IPS-NIHi7 (cell line): ENCODE measurements at regions not wholly inside any gene's neighbourhood (a gene's known extent, or its start where the extent isn't known, plus 50 kb on each side); places are given as distances from the start of the nearest gene placed in this dataset.
"Not testable (repeated sequence)": the region's sequence is repeated elsewhere in the genome, so short reads cannot be mapped to it uniquely, and the experiment has no call there.

Source experiments
- DNase-seq: peaks from one replicate; pipeline ENCODE4 v3.0.0; 2012; ENCODE audit warnings: mixed read lengths; ENCODE audit errors: extremely low spot score

DNA sequence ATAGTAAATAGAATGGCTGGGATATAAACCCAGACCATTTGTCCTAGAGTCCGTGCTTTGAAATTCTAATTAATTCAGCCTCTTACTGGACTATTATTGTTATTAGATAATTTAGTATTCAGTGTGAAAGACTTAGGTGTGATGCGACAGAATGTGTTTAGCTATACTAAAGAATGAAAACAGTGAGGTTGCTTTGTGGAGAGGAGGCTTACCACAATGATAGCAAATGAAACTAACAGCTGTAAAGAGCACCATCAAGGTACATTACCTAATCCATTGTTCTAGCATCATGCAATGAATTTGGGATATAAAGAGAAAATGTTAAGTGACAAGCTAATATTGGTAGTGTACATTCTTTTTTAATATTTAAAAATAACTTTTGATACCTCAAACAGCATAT, 911.1 kb downstream of the KCNT2 start:
- no peak for DNase-seq

DNA sequence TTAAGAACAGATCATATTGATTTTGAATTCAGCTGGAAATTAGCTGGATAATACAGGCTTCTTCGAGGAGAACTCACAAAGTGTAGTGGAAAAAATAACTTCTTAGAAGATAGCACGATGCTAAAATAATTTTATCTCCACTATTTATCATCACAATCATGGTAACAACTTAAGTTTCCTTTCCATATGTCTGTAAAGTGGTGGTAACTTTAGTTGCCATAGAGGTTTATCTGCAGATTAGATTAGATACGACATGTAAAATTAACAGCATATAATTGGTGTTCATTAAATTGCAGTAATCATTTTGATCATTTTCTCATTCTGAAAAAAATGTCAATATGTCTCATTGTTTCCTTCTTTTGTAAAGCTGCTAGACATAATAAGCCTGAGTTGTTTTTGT, 921.5 kb downstream of the KCNT2 start:
- no peak for DNase-seq

DNA sequence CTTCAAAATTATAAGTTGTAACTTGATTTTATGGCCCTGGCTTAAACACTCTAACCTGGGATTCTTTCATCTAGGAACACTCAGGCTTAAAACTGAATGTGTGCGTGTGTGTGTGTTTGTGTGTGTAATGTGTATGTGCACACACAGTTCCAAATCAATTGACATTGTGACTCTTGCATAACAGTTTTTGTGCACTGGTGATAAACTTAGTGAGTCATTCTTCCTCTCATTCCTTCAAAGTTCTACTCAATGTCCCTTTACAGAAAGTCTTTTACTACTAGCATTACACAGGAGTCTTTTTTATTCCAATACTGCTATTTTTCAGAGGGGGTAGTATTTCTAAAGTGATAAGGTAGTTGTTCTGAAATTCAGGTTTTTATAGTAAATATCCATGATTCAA, 943.6 kb downstream of the KCNT2 start:
- no peak for DNase-seq

DNA sequence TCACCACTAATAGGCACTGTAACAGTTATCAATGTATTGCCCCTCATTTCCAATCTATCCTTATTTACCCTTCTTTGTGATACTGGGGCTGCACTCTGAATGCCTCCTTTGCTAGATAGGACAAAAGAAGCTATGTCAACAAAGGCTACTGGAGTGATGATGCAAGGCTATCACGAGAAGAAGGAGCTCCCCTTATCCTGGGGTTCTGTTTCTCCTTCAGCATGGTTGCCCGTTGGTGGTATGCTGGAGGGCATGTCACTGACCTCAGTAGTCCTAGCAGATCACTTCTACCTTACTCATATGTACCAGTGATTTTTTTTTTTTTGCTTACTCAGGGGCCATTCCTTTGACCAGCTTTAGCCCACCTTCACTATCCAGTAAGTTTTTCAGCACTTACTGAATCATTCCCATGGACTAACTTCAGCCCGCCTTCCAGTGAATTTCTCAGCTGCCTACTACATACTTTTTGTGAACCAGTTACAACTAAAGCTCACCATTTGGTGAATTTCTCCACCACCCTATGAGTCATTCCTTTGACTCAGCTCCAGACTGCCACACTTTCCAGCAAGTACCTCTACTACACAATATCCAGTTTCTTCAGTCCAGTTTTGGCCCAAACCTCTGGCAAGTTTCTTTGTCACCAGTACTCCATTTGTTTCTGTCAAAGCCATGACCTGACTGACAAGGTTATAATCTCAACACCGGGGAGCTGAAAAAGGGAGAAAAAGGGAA, 944.5 kb downstream of the KCNT2 start:
- no peak for DNase-seq

DNA sequence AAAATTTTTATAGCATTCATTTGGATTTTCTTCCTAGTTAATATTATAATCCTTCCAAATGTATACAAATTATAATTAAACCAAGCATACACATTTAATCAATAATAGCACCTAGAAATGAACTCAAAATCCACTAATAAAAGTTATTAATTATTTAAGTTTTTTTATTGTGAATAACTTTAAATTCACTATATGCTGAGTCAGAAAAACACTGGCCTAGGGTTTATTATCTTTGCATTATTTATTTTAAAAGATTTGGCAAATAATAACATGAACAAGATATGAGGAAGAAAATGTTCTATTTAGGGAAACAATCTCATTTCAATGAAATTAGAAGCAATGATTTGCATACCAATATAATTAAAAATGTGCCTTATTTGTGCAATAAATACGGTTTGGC, 951.5 kb downstream of the KCNT2 start:
- no peak for DNase-seq

DNA sequence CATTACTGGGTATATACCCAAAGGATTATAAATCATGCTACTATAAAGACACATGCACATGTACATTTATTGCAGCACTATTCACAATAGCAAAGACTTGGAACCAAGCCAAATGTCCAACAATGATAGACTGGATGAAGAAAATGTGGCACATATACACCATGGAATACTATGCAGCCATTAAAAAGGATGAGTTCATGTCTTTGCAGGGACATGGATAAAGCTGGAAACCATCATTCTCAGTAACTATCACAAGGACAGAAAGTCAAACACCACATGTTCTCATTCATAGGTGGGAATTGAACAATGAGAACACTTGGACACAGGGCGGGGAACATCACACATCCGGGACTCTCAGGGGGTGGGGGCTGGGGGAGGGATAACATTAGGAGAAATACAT, 959.4 kb downstream of the KCNT2 start:
- DNase-seq = not testable (repeated sequence)

DNA sequence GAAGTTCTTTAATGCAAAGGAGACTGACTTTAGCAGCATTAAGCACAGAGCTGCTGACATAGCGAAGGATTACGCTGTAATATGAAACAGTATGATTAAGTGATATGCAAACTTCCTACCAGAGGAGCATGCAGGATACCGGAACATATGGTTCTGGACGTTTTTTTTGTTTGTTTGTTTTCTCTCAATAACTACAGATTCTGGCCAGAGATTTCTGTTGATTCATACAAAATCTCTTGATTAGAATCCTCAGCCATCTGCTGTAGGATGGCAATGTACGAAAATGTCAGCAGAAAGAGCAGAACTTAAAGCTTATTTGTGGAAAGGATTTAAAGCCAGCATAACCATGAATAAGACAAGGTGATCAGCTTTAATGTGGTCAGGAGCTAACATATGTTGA, 970.7 kb downstream of the KCNT2 start:
- DNase-seq = no peak

DNA sequence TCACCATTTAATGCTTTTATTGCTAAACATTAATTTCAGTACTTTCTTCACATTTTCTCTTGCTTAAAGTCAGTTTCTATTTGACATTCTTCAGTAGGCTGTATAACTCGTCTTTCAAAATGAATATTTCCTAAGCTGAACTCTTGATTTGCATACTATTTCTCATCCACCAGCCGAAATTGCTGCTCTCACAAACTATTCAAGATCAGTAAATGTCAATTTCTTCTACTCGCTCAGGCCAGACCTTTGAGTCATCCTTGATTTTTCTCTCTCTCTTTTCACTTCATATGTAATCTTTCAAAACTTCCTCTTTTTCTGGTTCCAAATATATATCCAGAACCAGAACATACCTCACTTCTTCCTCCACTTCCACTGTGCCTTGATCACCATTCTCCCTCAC, 990.0 kb downstream of the KCNT2 start:
- no peak for DNase-seq

DNA sequence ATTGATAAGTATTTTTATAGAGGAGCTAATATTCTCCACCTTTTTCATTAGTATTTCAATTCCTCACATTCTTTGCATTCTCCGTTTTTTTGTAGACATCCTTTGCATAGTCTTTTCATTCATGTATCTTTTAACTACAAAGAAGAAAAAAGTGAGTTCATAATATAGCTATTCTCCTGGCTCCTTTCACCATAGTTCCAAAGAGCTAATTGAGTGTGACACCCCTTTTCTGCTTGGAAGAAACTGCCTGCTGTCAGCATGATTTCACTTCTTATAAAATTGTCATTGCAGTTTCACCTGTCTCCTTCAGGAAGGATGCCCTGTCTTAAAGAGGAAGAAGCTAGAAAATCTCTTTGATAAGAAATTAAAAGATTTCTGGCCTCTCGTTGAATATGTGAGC, 991.1 kb downstream of the KCNT2 start:
- DNase-seq = no peak

DNA sequence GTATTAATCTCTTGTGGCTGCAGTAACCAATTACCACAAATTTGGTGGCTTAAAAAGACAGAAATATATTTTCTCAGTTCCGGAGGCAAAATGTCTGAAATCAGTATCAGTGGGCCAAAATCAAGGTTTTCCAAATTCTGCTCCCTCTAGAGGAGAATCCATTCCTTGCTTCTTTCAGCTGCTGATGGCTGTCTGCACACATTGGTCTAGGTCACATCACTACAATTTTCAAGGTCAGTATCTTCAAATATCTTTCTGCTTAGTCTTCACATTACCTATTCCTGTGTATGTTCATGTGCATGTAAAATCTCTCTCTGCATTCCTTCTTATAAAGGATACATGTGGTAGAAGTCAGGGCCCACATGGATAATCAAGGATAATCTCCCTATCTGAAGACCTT, 999.4 kb downstream of the KCNT2 start:
- DNase-seq = peak; percentile 16

DNA sequence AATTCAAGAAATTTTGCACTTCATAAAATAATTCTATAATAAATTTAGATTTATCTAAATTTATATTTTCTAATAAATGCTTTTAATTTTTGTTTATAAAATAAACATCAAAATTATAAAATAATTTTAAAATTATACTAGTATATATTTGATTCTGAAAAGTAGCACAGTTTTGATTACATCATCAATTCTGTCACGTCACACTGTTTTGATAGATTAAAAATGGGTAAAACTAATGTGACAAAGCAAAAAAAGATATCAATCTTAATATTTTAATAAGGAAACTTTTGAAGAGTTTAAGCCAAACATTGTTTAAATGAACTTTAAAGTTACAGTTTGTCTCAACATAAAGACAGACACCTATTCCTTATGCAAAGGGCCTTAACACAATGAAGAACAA, 1001.8 kb downstream of the KCNT2 start:
- no peak for DNase-seq

DNA sequence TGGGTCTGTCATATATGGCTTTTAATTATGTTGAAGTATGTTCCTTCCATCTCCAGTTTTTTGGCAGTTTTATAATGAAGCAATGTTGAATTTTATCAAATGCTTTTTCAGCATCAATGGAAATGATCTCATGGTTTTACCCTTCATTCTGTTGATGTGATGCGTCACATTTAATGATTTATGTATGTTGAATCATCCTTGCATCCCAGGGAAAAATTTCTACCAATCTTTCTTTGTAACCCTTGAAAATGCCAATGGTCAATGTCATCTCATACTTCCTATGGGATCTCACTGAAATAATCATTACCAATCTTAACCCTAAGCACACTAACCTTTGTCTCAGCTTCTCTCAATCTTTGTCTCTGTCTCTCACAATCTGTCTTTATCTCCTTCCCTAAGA, 1004.0 kb downstream of the KCNT2 start:
- DNase-seq = no peak

DNA sequence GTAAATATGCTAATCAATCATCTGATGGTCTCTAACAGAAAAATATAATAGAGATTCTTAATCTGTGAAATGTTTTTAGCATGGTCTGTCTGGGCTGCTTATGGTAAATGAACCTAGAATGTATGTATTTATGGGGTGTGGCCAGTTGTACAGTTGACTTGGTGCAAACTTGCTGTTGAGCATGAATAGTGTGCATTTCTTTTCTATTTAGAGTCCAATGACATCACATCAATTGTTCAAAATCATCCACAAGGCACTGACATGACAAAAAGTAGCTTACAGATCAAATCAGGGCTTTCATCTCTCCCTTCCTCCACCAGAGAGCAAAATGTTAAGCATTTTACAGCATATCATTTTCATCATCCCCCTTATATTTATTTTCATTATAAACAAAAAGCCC, 1010.3 kb downstream of the KCNT2 start:
- DNase-seq = no peak

DNA sequence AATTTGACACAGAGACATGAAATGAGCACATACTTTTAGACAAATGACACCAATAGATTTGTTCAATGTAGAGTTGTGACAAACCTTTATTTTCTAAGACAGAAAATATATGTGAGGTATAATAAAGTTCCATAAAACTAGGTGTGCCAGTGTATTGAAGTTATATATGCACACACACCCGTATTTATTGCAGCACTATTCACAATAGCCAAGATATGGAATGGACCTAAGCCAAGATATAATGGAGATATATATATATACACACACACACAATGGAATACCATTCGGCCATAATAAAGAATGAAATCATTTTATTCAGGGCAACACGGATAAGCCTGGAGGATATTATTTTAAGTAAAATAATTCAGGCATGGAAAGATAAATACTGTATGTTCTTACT, 1013.5 kb downstream of the KCNT2 start:
- DNase-seq = no peak

DNA sequence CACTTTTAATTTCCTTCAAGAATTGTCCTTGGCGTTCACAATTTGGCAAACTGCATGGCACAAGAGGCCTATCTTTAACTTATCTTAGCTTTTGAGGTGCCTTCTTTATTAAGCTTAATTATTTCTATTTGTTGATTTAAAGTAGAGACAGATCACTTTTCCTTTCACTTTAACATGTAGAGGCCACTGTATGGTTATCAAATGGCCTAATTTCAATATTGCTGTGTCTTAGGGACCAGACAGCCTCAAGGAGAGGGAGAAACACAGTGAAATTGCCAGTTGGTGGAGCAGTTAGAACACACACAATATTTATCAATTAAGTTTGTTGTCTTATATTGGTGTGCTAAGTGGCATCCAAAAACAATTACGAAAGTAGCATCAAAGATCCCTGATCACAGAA, 1013.9 kb downstream of the KCNT2 start:
- DNase-seq = no peak

DNA sequence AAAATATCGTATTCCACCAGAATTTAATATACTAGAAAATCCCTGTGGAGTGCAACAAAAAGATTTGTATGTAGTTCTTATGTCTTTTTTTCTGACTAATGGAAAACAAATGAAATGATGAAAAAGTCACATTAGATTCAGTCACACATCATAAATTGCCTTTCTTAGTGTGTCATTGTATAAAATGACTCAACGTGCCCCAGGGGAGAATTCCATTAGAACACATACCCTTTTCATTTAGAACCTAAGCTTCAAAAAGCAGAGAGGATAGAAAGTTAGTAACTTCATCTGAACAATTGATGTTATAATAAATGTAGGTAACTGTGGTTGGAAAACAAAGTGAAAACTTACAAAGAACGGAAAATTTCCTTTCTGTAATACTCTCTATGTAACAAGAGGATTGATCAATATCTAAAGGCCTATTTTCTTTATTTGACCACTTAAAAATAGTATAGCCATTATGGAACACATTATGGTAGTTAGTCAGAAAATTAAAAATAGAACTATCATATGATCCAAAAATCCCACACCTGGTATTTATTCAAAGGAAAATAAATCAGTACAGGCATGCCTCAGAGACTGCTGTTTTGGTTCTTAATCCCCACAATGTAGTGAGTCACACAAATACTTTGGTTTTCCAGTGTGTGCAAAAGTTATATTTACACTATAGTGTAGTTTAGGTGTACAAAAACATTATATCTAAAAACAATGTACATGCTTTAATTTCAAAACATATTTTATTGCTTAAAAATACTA, 1016.1 kb downstream of the KCNT2 start:
- DNase-seq = no peak

DNA sequence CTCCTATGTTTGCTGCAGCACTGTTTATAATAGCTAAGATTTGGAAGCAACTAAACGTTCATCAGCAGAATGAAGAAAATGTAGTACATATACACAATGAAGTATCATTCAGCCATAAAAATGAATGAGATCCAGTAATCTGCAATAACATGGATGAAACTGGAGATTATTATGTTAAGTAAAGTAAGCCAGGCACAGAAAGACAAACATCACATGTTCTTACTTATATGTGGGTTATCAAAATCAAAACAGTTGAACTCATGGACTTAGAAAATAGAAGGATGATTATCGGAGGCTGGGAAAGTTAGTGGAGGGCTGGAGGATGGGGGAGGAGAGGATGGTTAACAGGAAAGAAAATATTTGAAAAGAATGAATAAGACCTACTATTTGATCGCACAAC, 1017.6 kb downstream of the KCNT2 start:
- no peak for DNase-seq

DNA sequence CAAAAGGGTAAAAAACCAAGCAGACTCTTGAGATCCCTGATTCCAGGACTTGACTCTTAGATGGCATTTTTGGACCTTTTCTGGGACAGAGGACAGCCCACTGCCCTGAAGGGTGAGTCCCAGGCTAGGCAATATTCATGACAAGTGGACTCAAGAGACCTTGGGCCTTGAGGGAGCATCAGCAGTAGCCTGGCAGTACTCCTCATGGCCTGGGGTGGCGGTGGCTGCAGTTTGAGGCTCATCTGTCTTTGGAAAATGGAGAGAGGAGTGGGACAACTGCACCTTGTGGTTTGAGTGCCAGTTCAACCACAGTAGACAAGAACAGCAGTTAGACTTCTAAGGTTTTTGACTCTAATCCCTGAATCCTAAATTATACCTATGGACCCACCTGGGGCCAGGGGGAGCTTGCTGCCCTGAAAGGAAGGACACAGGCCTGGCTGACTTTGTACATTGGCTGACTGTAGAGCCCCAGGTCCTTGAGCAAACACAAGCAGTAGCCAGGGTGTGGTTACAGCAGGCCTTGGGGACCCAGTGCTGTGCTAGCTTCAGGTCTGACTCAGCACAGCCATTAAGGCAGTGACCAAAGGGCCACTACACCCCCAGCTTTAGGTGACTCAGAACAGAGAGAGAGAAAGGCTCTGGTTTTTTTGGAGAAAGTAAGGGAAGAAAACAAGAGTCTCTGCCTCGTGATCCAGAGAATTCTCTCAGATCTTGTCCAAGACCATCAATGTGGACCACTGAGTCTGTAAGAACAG, 1023.2 kb downstream of the KCNT2 start:
- DNase-seq = no peak

DNA sequence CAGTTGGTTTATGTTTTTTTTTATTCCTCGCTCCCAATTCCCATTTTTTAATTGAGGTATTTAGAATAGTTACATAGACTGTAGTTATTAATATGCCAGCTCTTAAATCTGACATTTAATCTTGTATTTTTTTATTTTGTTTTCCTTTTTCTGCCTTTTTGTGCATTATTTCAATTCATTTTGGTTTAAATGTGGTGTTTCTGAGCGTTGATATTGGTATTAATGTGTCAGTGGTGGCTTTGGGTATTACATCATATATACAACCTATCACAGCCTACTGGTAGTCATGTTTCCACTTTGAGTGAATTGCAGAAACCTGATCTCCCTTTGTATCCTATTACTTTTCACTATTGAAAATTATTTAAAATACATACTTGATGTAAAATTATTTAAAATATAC, 1027.3 kb downstream of the KCNT2 start:
- DNase-seq = no peak

DNA sequence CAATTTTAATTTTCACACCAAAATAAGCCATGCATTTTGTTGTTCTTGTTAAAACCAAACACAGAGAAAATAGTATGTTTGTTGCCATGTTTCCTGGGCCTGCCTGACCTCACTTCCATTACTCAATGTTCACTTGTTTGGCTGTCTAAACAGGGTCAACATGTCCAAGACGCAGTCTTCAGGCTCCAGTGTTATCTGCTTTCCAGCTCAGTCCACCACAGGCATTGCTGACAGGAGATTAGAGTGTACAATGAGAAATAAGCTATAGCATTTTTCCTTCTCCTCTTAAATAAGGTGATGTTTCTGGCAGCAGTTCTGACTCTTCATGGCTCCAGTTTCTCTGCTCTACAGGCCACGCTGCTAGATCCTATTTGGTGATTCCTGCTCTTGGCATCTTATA, 1030.5 kb downstream of the KCNT2 start:
- DNase-seq = no peak

DNA sequence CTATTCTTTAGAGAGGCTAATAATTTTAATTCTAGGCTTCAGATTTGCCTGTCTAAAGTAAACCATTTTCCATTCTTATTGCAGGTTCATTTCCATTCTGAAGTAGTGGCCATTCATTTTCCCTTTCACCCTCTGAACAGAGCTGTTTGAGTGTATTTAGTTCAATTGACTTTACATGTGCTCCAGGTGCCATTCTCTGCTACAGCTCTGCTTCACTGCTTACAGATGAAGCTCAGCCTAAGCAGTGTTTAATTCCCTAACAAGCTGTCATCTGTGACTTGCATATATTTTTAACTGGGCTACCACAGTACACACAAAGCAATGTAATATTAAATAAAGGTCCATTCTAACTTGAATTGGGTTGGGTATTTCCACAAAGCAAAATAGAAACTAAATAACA, 1031.6 kb downstream of the KCNT2 start:
- no peak for DNase-seq

DNA sequence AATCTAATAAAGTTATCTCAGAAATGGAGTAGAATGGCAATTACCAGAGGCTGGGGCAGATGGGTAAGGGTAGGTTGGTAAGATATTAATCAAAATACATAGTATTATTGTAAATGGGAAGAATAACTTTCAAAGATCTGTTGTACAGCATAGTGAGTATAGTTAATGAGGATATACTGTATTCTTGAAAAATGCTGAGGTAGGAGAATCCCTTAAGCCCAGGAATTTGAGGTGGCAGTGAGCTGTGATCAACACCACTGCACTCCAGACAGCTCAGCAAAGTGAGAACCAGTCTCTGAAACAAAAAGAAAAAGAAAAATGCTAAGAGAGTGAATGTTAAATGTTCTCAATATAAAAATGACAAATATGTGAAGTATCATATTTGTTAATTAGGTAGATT, 1033.7 kb downstream of the KCNT2 start:
- DNase-seq = no peak

DNA sequence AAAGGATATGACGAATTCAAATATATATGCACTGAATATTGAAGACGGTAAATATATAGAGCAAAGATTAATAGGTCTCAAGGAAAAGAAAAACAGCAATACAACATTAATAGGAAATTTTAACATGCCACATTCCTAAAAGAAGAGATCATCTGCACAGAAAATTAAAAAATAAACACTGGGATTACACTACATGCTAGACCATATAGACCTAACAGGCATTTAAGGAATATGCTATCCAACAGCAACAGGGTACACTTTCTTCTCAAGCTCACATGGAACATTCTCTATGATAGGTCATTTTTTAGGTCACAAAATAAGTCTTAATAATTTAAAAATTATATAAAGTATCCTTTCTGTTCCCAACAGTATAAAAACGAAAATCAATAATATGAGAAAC, 1038.3 kb downstream of the KCNT2 start:
- no peak for DNase-seq
